H9 (cell line): ENCODE measurements at regions not wholly inside any gene's neighbourhood (a gene's known extent, or its start where the extent isn't known, plus 50 kb on each side); places are given as distances from the start of the nearest gene placed in this dataset.

Experiments used
- DNase-seq: peaks from one replicate; pipeline ENCODE4 v3.0.0-alpha.2; 2017
- H2AFZ ChIP-seq: one replicate; pipeline ENCODE4 v1.6.1; 2013; ENCODE audit warnings: mild to moderate bottlenecking, low read length, control low read depth, moderate library complexity
- H2AK5ac ChIP-seq: 2 replicates; pipeline ENCODE4 v1.6.1; 2013; ENCODE audit warnings: low read length, control low read depth, mixed read lengths; ENCODE audit not compliant: insufficient read length
- H2BK120ac ChIP-seq: one replicate; pipeline ENCODE4 v1.6.1; 2013; ENCODE audit warnings: low read depth, mild to moderate bottlenecking, low read length, control low read depth, inconsistent platforms; ENCODE audit not compliant: poor library complexity, severe bottlenecking
- H2BK12ac ChIP-seq: 2 replicates; pipeline ENCODE4 v1.6.1; 2013; ENCODE audit warnings: low read length, control low read depth, mixed read lengths, low read depth; ENCODE audit not compliant: insufficient read length
- H2BK15ac ChIP-seq: 2 replicates; pipeline ENCODE4 v1.6.1; 2013; ENCODE audit warnings: low read depth, low read length, control low read depth
- H2BK20ac ChIP-seq: one replicate; pipeline ENCODE4 v1.6.1; 2013; ENCODE audit warnings: low read depth, mild to moderate bottlenecking, low read length, control low read depth, inconsistent platforms; ENCODE audit not compliant: poor library complexity, severe bottlenecking
- H2BK5ac ChIP-seq: 2 replicates; pipeline ENCODE4 v1.6.1; 2013; ENCODE audit warnings: low read length, control low read depth, mixed read lengths; ENCODE audit not compliant: insufficient read length
- H3K14ac ChIP-seq: 2 replicates; pipeline ENCODE4 v1.6.1; 2013; ENCODE audit warnings: low read length, control low read depth; ENCODE audit not compliant: insufficient read depth
- H3K18ac ChIP-seq: 2 replicates; pipeline ENCODE4 v1.6.1; 2013; ENCODE audit warnings: low read depth, mild to moderate bottlenecking, mixed read lengths, low read length, control low read depth; ENCODE audit not compliant: insufficient read length
- H3K23ac ChIP-seq: 2 replicates; pipeline ENCODE4 v1.6.1; 2013; ENCODE audit warnings: low read length, control low read depth, mixed read lengths, low read depth; ENCODE audit not compliant: insufficient read length
- H3K23me2 ChIP-seq: 2 replicates; pipeline ENCODE4 v1.6.1; 2013; ENCODE audit warnings: low read depth, mild to moderate bottlenecking, mixed read lengths, low read length, control low read depth; ENCODE audit not compliant: insufficient read length, poor library complexity, severe bottlenecking
- H3K27ac ChIP-seq: 2 replicates; pipeline ENCODE4 v1.5.1; 2013; ENCODE audit warnings: low read length, control low read depth, mixed read lengths, low read depth; ENCODE audit not compliant: insufficient read length
- H3K27me3 ChIP-seq: 2 replicates; pipeline ENCODE4 v1.6.1; 2013; ENCODE audit warnings: low read length, control low read depth, inconsistent platforms; ENCODE audit not compliant: insufficient read depth
- H3K4ac ChIP-seq: 2 replicates; pipeline ENCODE4 v1.6.1; 2013; ENCODE audit warnings: low read depth, mild to moderate bottlenecking, control low read depth, inconsistent platforms, low read length, moderate library complexity
- H3K4me1 ChIP-seq: 2 replicates; pipeline ENCODE4 v1.6.1; 2013; ENCODE audit warnings: low read length, control low read depth, inconsistent platforms; ENCODE audit not compliant: insufficient read depth
- H3K4me2 ChIP-seq: 2 replicates; pipeline ENCODE4 v1.6.1; 2013; ENCODE audit warnings: low read length, control low read depth, mixed read lengths; ENCODE audit not compliant: insufficient read length, insufficient read depth
- H3K56ac ChIP-seq: 2 replicates; pipeline ENCODE4 v1.6.1; 2013; ENCODE audit warnings: low read depth, mild to moderate bottlenecking, mixed read lengths, low read length, control low read depth; ENCODE audit not compliant: insufficient read length
- H3K79me1 ChIP-seq: 2 replicates; pipeline ENCODE4 v1.6.1; 2013; ENCODE audit warnings: low read depth, mild to moderate bottlenecking, moderate library complexity, low read length, control low read depth, inconsistent platforms; ENCODE audit not compliant: insufficient read depth, poor library complexity, severe bottlenecking
- H3K79me2 ChIP-seq: 2 replicates; pipeline ENCODE4 v1.6.1; 2013; ENCODE audit warnings: low read length, control low read depth, inconsistent platforms; ENCODE audit not compliant: insufficient read depth
- H3K9ac ChIP-seq: 2 replicates; pipeline ENCODE4 v1.6.1; 2013; ENCODE audit warnings: low read length, control low read depth, mixed read lengths; ENCODE audit not compliant: insufficient read length; ENCODE audit errors: extremely low read depth
- H3K9me3 ChIP-seq: one replicate; pipeline ENCODE4 v1.6.1; 2013; ENCODE audit warnings: low read depth, low read length, inconsistent platforms; ENCODE audit not compliant: control insufficient read depth
- H3T11ph ChIP-seq: one replicate; pipeline ENCODE4 v1.6.1; 2013; ENCODE audit warnings: mild to moderate bottlenecking, low read length, control low read depth, inconsistent platforms
- H4K20me1 ChIP-seq: one replicate; pipeline ENCODE4 v1.6.1; 2013; ENCODE audit not compliant: control insufficient read depth, insufficient read length, insufficient read depth
- H4K5ac ChIP-seq: 2 replicates; pipeline ENCODE4 v1.6.1; 2013; ENCODE audit warnings: low read depth, mild to moderate bottlenecking, mixed read lengths, low read length, control low read depth; ENCODE audit not compliant: insufficient read length
- H4K8ac ChIP-seq: replicated peaks from 2 replicates; pipeline ENCODE4 v1.6.1; 2013; ENCODE audit warnings: low read length, control low read depth, mixed read lengths, low read depth; ENCODE audit not compliant: insufficient read length
- H4K91ac ChIP-seq: 2 replicates; pipeline ENCODE4 v1.6.1; 2013; ENCODE audit warnings: low read depth, mild to moderate bottlenecking, moderate library complexity, mixed read lengths, low read length, control low read depth; ENCODE audit not compliant: insufficient read length
- H3K27ac Mint-ChIP-seq, 3 experiments: 2 replicates in 2 of 3; 3 replicates in 1 of 3; pipeline ENCODE4 v1.8.0; 2020 to 2021; ENCODE audit warnings: mixed read lengths in 3 of 3, mild to moderate bottlenecking in 1 of 3, moderate library complexity in 1 of 3
- H3K27me3 Mint-ChIP-seq: 2 replicates; pipeline ENCODE4 v1.8.0; 2021; ENCODE audit warnings: low read depth, mild to moderate bottlenecking, moderate library complexity, mixed read lengths
- H3K36me3 Mint-ChIP-seq, 3 experiments: 2 replicates in 2 of 3; 3 replicates in 1 of 3; pipeline ENCODE4 v1.8.0; 2020 to 2021; ENCODE audit warnings: low read depth in 3 of 3, mixed read lengths in 3 of 3; ENCODE audit not compliant: insufficient read depth in 1 of 3
- H3K4me1 Mint-ChIP-seq, 2 experiments: 2 replicates each; pipeline ENCODE4 v1.8.0; 2020; ENCODE audit warnings: mixed read lengths in 2 of 2
- H3K4me3 Mint-ChIP-seq, 2 experiments: 2 replicates in 1 of 2; 3 replicates in 1 of 2; pipeline ENCODE4 v1.8.0; 2020 to 2021; ENCODE audit warnings: mild to moderate bottlenecking in 2 of 2, mixed read lengths in 2 of 2, moderate library complexity in 1 of 2
- H3K9me3 Mint-ChIP-seq, 2 experiments: 2 replicates in 1 of 2; 3 replicates in 1 of 2; pipeline ENCODE4 v1.8.0; 2020; ENCODE audit warnings: mild to moderate bottlenecking in 2 of 2, mixed read lengths in 2 of 2, moderate library complexity in 1 of 2
- CTCF ChIP-seq: fragments of 200-600 bp; sonication (generic); conservative IDR thresholded peaks from 3 replicates; pipeline ENCODE4 v1.8.0; 2021; ENCODE audit warnings: antibody characterized with exemption, mild to moderate bottlenecking

- Histone ChIP-seq H3K56ac (no peak overlapping the region), H2BK15ac (no peak overlapping the region), H2BK120ac (no peak overlapping the region), H3K18ac (no peak overlapping the region), H2AK5ac (no peak overlapping the region), H3K4me2 (no peak overlapping the region), H3K79me2 (no peaks in the 10 kb centered on the region), H3K9me3 (no peaks in the 10 kb centered on the region), H3T11ph (no peak overlapping the region), H3K4me1 (peaks cover 4% of the 10 kb centered on the region; the same call in 1 of the 2 replicates), H2BK5ac (no peak overlapping the region), H3K23ac (no peak overlapping the region), H4K8ac (no peak overlapping the region), H3K27me3 (no peaks in the 10 kb centered on the region; the same call in 1 of the 2 replicates), H4K20me1 (no peaks in the 10 kb centered on the region), H4K91ac (no peak overlapping the region), H3K27ac (no peak overlapping the region), H2BK20ac (no peak overlapping the region), H3K9ac (no peak overlapping the region), H2BK12ac (no peak overlapping the region), H3K23me2 (no peaks in the 10 kb centered on the region), H3K14ac (no peak overlapping the region), H2AFZ (no peak overlapping the region), H4K5ac (no peak overlapping the region), H3K4ac (no peak overlapping the region), H3K79me1 (no peaks in the 10 kb centered on the region)
- no peaks in the 10 kb centered on the region for H3K36me3 Mint-ChIP-seq
- no peak for DNase-seq
- no peaks in the 10 kb centered on the region for H3K9me3 Mint-ChIP-seq
- H3K27ac Mint-ChIP-seq, result no peak overlapping the region
- no peak overlapping the region for H3K4me3 Mint-ChIP-seq
- H3K4me1 Mint-ChIP-seq, result peaks cover 7 to 23% of the 10 kb centered on the region in 2 experiments
- TF ChIP-seq CTCF, result no peak
- peaks cover 72% of the 10 kb centered on the region for H3K27me3 Mint-ChIP-seq
Measured at GRCh38 chr14:38311655-38312054, 55.8 kb upstream of the CLEC14A start.
